Endothelial cell of umbilical vein (primary cell): ENCODE measurements at regions not wholly inside any gene's neighbourhood (a gene's known extent, or its start where the extent isn't known, plus 50 kb on each side); places are given as distances from the start of the nearest gene placed in this dataset.

Experiments used
- CTCF ChIP-seq, 2 donors: IDR thresholded peaks; 1 replicate in 1 of 2; 2 replicates in 1 of 2; pipeline ENCODE4 v1.5.1; 2011; ENCODE audit warnings: low read length in 2 of 2, mild to moderate bottlenecking in 2 of 2, moderate library complexity in 2 of 2, control low read depth in 1 of 2, inconsistent platforms in 1 of 2, low read depth in 1 of 2; ENCODE audit not compliant: insufficient read depth in 1 of 2; ENCODE audit errors: extremely low read depth in 1 of 2
- EZH2 ChIP-seq: IDR thresholded peaks from 2 replicates; pipeline ENCODE4 v1.6.1; 2012; ENCODE audit warnings: borderline replicate concordance, low read depth, mild to moderate bottlenecking, moderate library complexity, low read length, inconsistent platforms; ENCODE audit not compliant: severe bottlenecking
- FOS ChIP-seq: IDR thresholded peaks from 2 replicates; pipeline ENCODE4 v1.6.1; 2011; ENCODE audit warnings: mild to moderate bottlenecking, low read length, moderate library complexity, borderline replicate concordance; ENCODE audit not compliant: insufficient read depth
- GATA2 ChIP-seq: IDR thresholded peaks from 2 replicates; pipeline ENCODE4 v1.7.0; 2011; ENCODE audit warnings: low read depth, mild to moderate bottlenecking, moderate library complexity, mixed read lengths, low read length; ENCODE audit not compliant: insufficient read length, insufficient read depth
- JUN ChIP-seq: IDR thresholded peaks from 2 replicates; pipeline ENCODE4 v1.6.1; 2011; ENCODE audit warnings: borderline replicate concordance, low read depth; ENCODE audit not compliant: insufficient read length, insufficient read depth
- MYC ChIP-seq: IDR thresholded peaks from one replicate; pipeline ENCODE4 v1.6.1; 2011; ENCODE audit warnings: mild to moderate bottlenecking, low read depth, low read length
- POLR2A ChIP-seq: IDR thresholded peaks from 2 replicates; pipeline ENCODE4 v1.6.1; 2012; ENCODE audit warnings: low read depth, mild to moderate bottlenecking, control low read depth, low read length
- POLR2AphosphoS5 ChIP-seq: IDR thresholded peaks from 2 replicates; pipeline ENCODE4 v1.6.1; 2012; ENCODE audit warnings: low read depth, mild to moderate bottlenecking, control low read depth, low read length, moderate library complexity; ENCODE audit not compliant: insufficient read depth

DNA sequence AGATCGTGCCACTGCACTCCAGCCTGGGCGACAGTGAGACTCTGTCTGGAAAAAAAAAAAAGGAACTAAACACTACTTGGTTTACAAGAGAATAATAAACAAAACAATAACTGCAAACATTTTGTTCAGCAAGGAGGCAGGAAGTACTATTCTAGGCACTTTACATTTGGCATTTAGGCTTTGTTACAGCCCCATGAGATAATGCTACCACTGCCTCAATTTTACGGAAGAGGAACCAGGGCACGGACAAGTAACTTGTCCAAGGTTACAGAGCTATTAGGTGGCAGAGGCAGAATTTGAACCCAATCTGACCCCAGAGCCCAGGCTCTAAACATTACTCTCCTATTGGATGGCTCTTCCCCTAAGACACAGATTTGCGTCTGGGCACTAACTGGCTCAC is 108.7 kb upstream of the AKIP1 start:
- TF ChIP-seq GATA2 (no peak), POLR2A (no peak), CTCF (IDR thresholded peaks at IDR 0.05; ENCODE audit: extremely low read depth in 1 of 2, insufficient read depth in 1 of 2, low read depth in 1 of 2, low read length in 2 of 2) (no peak), POLR2AphosphoS5 (no peak), EZH2 (no peak), MYC (no peak), FOS (no peak), JUN (no peak)
